WTC11 (cell line): ENCODE measurements at regions not wholly inside any gene's neighbourhood (a gene's known extent, or its start where the extent isn't known, plus 50 kb on each side); places are given as distances from the start of the nearest gene placed in this dataset.

Source experiments
- ATAC-seq: fragments of 200-7000 bp; cut with Tn5 transposase; 2 replicates; pipeline ENCODE4 v1.10.0; 2021; ENCODE audit warnings: mild to moderate bottlenecking, moderate library complexity
- CTCF ChIA-PET: fragments of 300-600 bp; sonication (Branson Sonifier 250); formaldehyde crosslinking; loops from one replicate; lab custom pipeline; 2021; ENCODE audit warnings: antibody characterized with exemption; lab: Charles Lee
- POLR2A ChIA-PET: fragments of 350-600 bp; sonication (Branson Sonifier 250); formaldehyde crosslinking; loops from one replicate; lab custom pipeline; 2021; ENCODE audit warnings: antibody characterized with exemption; lab: Charles Lee
- DNase-seq: peaks from one replicate; pipeline ENCODE4 v3.0.0; 2021; ENCODE audit warnings: low spot score
- H3K27ac Mint-ChIP-seq: 2 replicates; pipeline ENCODE4 v1.8.0; 2021; ENCODE audit warnings: mixed read lengths
- H3K27me3 Mint-ChIP-seq: 2 replicates; pipeline ENCODE4 v1.8.0; 2021; ENCODE audit warnings: low read depth, mild to moderate bottlenecking, moderate library complexity, mixed read lengths
- H3K36me3 Mint-ChIP-seq: 2 replicates; pipeline ENCODE4 v1.8.0; 2021; ENCODE audit warnings: mixed read lengths
- H3K4me1 Mint-ChIP-seq: 2 replicates; pipeline ENCODE4 v1.8.0; 2022; ENCODE audit warnings: mixed read lengths
- H3K4me3 Mint-ChIP-seq: 2 replicates; pipeline ENCODE4 v1.8.0; 2021; ENCODE audit warnings: mild to moderate bottlenecking, moderate library complexity, mixed read lengths
- H3K9me3 Mint-ChIP-seq: 2 replicates; pipeline ENCODE4 v1.8.0; 2021; ENCODE audit warnings: mixed read lengths
- CREB1 ChIP-seq: sonication (generic); formaldehyde crosslinking; IDR thresholded peaks from 2 replicates; pipeline ENCODE4 v1.8.0; 2023; ENCODE audit warnings: mild to moderate bottlenecking, missing genetic modification reagents
- CTCF ChIP-seq: fragments of 200-600 bp; IDR thresholded peaks from 2 replicates; pipeline ENCODE4 v1.8.0; 2022; ENCODE audit warnings: antibody characterized with exemption
- E2F4 ChIP-seq: sonication (generic); formaldehyde crosslinking; IDR thresholded peaks from 2 replicates; pipeline ENCODE4 v1.8.1; 2022; ENCODE audit warnings: low read depth, mild to moderate bottlenecking, moderate library complexity, missing genetic modification reagents, borderline replicate concordance
- ETV6 ChIP-seq: sonication (generic); formaldehyde crosslinking; IDR thresholded peaks from 2 replicates; pipeline ENCODE4 v1.8.1; 2022; ENCODE audit warnings: mild to moderate bottlenecking, missing genetic modification reagents
- HMGA2 ChIP-seq: fragments of 250-450 bp; sonication (Bioruptor Pico); IDR thresholded peaks from 2 replicates; pipeline ENCODE4 v1.4.0; 2021; ENCODE audit warnings: mild to moderate bottlenecking, moderate library complexity
- KAT7 ChIP-seq: sonication (generic); formaldehyde crosslinking; IDR thresholded peaks from 2 replicates; pipeline ENCODE4 v1.8.1; 2023; ENCODE audit warnings: missing genetic modification reagents, mild to moderate bottlenecking, borderline replicate concordance
- MXD4 ChIP-seq: fragments of 250-450 bp; sonication (Bioruptor Pico); IDR thresholded peaks from 2 replicates; pipeline ENCODE4 v1.8.0; 2021; ENCODE audit warnings: mild to moderate bottlenecking, moderate library complexity, borderline replicate concordance
- ZNF232 ChIP-seq: sonication (generic); formaldehyde crosslinking; IDR thresholded peaks from 2 replicates; pipeline ENCODE4 v1.8.0; 2022; ENCODE audit warnings: mild to moderate bottlenecking, missing genetic modification reagents
- ZNF532 ChIP-seq: fragments of 250-450 bp; sonication (Bioruptor Pico); IDR thresholded peaks from 2 replicates; pipeline ENCODE4 v1.9.0; 2021; ENCODE audit warnings: mild to moderate bottlenecking, borderline replicate concordance
- TF ChIP-seq, protein P1 (sequence below): sonication (generic); formaldehyde crosslinking; IDR thresholded peaks from 2 replicates; pipeline ENCODE4 v1.8.0; 2022; ENCODE audit warnings: missing genetic modification reagents
- TF ChIP-seq, protein P2 (sequence below): sonication (generic); formaldehyde crosslinking; IDR thresholded peaks from 2 replicates; pipeline ENCODE4 v1.8.1; 2022; ENCODE audit warnings: missing genetic modification reagents, borderline replicate concordance
- TF ChIP-seq, protein P3 (sequence below): fragments of 250-450 bp; sonication (Bioruptor Pico); IDR thresholded peaks from 2 replicates; pipeline ENCODE4 v1.9.0; 2021; ENCODE audit warnings: moderate library complexity, mild to moderate bottlenecking, inconsistent platforms, borderline replicate concordance

GRCh38 chr1:209432443-209432825, 151.1 kb upstream of the CAMK1G start:
- ATAC-seq = no peak

More at GRCh38 chr1:209432443-209432825, 151.1 kb upstream of the CAMK1G start:
- ChIA-PET CTCF (interaction anchor here (0.7 to 1.9 kb wide), 3 partner anchors 22 to 225 kb away, joined by 3 to 9 read pairs (median 4); no protein-coding TSS in a partner anchor), POLR2A (no interaction called here)
- peak overlapping the region; percentile 89 for H3K4me3 Mint-ChIP-seq
- peak overlapping the region; percentile 95 for H3K27ac Mint-ChIP-seq
- H3K9me3 Mint-ChIP-seq = no peaks in the 10 kb centered on the region
- H3K27me3 Mint-ChIP-seq = no peaks in the 10 kb centered on the region
- TF ChIP-seq CREB1 (CRISPR knock-in tag) = no peak
- TF ChIP-seq KAT7 (CRISPR knock-in tag) = no peak
- TF ChIP-seq CTCF = no peak
- TF ChIP-seq, protein P1, sequence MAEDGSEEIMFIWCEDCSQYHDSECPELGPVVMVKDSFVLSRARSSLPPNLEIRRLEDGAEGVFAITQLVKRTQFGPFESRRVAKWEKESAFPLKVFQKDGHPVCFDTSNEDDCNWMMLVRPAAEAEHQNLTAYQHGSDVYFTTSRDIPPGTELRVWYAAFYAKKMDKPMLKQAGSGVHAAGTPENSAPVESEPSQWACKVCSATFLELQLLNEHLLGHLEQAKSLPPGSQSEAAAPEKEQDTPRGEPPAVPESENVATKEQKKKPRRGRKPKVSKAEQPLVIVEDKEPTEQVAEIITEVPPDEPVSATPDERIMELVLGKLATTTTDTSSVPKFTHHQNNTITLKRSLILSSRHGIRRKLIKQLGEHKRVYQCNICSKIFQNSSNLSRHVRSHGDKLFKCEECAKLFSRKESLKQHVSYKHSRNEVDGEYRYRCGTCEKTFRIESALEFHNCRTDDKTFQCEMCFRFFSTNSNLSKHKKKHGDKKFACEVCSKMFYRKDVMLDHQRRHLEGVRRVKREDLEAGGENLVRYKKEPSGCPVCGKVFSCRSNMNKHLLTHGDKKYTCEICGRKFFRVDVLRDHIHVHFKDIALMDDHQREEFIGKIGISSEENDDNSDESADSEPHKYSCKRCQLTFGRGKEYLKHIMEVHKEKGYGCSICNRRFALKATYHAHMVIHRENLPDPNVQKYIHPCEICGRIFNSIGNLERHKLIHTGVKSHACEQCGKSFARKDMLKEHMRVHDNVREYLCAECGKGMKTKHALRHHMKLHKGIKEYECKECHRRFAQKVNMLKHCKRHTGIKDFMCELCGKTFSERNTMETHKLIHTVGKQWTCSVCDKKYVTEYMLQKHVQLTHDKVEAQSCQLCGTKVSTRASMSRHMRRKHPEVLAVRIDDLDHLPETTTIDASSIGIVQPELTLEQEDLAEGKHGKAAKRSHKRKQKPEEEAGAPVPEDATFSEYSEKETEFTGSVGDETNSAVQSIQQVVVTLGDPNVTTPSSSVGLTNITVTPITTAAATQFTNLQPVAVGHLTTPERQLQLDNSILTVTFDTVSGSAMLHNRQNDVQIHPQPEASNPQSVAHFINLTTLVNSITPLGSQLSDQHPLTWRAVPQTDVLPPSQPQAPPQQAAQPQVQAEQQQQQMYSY = no peak
- TF ChIP-seq, protein P2, sequence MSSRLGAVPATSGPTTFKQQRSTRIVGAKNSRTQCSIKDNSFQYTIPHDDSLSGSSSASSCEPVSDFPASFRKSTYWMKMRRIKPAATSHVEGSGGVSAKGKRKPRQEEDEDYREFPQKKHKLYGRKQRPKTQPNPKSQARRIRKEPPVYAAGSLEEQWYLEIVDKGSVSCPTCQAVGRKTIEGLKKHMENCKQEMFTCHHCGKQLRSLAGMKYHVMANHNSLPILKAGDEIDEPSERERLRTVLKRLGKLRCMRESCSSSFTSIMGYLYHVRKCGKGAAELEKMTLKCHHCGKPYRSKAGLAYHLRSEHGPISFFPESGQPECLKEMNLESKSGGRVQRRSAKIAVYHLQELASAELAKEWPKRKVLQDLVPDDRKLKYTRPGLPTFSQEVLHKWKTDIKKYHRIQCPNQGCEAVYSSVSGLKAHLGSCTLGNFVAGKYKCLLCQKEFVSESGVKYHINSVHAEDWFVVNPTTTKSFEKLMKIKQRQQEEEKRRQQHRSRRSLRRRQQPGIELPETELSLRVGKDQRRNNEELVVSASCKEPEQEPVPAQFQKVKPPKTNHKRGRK (CRISPR knock-in tag) = no peak
- no peak for TF ChIP-seq ZNF532 (CRISPR knock-in tag)
- no peak for TF ChIP-seq HMGA2
- TF ChIP-seq E2F4 (CRISPR knock-in tag) = no peak
- TF ChIP-seq ZNF232 (CRISPR knock-in tag) = no peak
- no peak for TF ChIP-seq ETV6
- no peak for TF ChIP-seq MXD4 (CRISPR knock-in tag)
- TF ChIP-seq, protein P3, sequence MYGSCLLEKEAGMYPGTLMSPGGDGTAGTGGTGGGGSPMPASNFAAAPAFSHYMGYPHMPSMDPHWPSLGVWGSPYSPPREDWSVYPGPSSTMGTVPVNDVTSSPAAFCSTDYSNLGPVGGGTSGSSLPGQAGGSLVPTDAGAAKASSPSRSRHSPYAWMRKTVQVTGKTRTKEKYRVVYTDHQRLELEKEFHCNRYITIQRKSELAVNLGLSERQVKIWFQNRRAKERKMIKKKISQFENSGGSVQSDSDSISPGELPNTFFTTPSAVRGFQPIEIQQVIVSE (CRISPR knock-in tag) = no peak
- H3K36me3 Mint-ChIP-seq = peaks cover 29% of the 10 kb centered on the region
- peaks cover 84% of the 10 kb centered on the region for H3K4me1 Mint-ChIP-seq
- DNase-seq = no peak
